Activated B cell treated with CpG ODN at 0.5 μM for 24 hours (primary cell): ENCODE measurements at regions not wholly inside any gene's neighbourhood (a gene's known extent, or its start where the extent isn't known, plus 50 kb on each side); places are given as distances from the start of the nearest gene placed in this dataset.

Source experiments
- ATAC-seq: fragments of 200-7000 bp; cut with Tn5 transposase; one replicate; pipeline ENCODE4 v1.10.0; 2021; ENCODE audit warnings: low read depth, mild to moderate bottlenecking, moderate library complexity
- CTCF ChIA-PET: fragments of 350-600 bp; sonication (Branson Sonifier 250); formaldehyde crosslinking; loops from one replicate; lab custom pipeline; 2021; ENCODE audit warnings: antibody characterized with exemption; lab: Charles Lee
- POLR2A ChIA-PET: fragments of 350-600 bp; sonication (Branson Sonifier 250); formaldehyde crosslinking; loops from one replicate; lab custom pipeline; 2021; ENCODE audit warnings: antibody characterized with exemption; lab: Charles Lee
- DNase-seq: peaks from one replicate; pipeline ENCODE4 v3.0.0; 2022
- H3K27ac Mint-ChIP-seq: one replicate; pipeline ENCODE4 v1.8.0; 2020; ENCODE audit warnings: mixed read lengths
- H3K27me3 Mint-ChIP-seq: one replicate; pipeline ENCODE4 v1.8.0; 2021; ENCODE audit warnings: mixed read lengths
- H3K36me3 Mint-ChIP-seq: one replicate; pipeline ENCODE4 v1.8.0; 2021; ENCODE audit warnings: low read depth, mixed read lengths
- H3K4me1 Mint-ChIP-seq: one replicate; pipeline ENCODE4 v1.8.0; 2021; ENCODE audit warnings: mixed read lengths
- H3K4me3 Mint-ChIP-seq: one replicate; pipeline ENCODE4 v1.8.0; 2020; ENCODE audit warnings: mild to moderate bottlenecking, mixed read lengths
- H3K9me3 Mint-ChIP-seq: one replicate; pipeline ENCODE4 v1.8.0; 2020; ENCODE audit warnings: mixed read lengths
- CTCF ChIP-seq: fragments of 200-600 bp; IDR thresholded peaks from one replicate; pipeline ENCODE4 v1.8.0; 2022; ENCODE audit warnings: antibody characterized with exemption, mild to moderate bottlenecking
- intact Hi-C: fragments of 100-400 bp; cut with micrococcal nuclease; formaldehyde crosslinking; loops from one replicate; pipeline ENCODE4 v1.15.1; 2024

GRCh38 chr4:90051999-90052398 is 75.2 kb upstream of the CCSER1 start:
- Mint-ChIP-seq H3K4me3 (no peak overlapping the region), H3K4me1 (no peaks in the 10 kb centered on the region), H3K9me3 (no peaks in the 10 kb centered on the region), H3K36me3 (no peaks in the 10 kb centered on the region), H3K27ac (no peak overlapping the region), H3K27me3 (no peaks in the 10 kb centered on the region)
- CTCF ChIA-PET: no interaction called here
- no peak for DNase-seq
- intact Hi-C loops: no loop called here
- ATAC-seq: no peak
- no peak for TF ChIP-seq CTCF
- POLR2A ChIA-PET: no interaction called here

DNA sequence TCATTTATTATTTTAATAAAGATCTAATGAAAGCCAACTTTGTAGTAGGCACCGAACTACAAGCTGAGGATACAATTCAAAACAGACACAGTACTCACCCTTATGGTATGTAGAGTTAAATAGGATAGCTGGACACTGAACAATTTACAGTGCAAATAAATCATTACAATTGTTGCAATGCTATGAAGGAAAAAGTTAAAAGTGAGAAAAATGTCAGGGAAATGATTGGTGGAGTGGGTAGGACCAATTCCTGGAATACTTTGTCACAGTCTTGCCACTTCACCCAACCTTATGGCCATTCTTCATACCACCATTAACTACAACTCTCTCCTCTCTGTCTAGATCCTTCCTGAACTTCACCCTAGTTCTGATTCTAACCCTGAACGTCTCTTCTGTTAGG is 70.1 kb upstream of the CCSER1 start:
- no peaks in the 10 kb centered on the region for H3K9me3 Mint-ChIP-seq
- ATAC-seq (no peak), DNase-seq (no peak)
- no peaks in the 10 kb centered on the region for H3K27me3 Mint-ChIP-seq
- intact Hi-C loops: no loop called here
- no peaks in the 10 kb centered on the region for H3K4me1 Mint-ChIP-seq
- no peak overlapping the region for H3K4me3 Mint-ChIP-seq
- POLR2A ChIA-PET: no interaction called here
- H3K36me3 Mint-ChIP-seq: no peaks in the 10 kb centered on the region
- no peak overlapping the region for H3K27ac Mint-ChIP-seq
- no peak for TF ChIP-seq CTCF
- CTCF ChIA-PET: no interaction called here

DNA sequence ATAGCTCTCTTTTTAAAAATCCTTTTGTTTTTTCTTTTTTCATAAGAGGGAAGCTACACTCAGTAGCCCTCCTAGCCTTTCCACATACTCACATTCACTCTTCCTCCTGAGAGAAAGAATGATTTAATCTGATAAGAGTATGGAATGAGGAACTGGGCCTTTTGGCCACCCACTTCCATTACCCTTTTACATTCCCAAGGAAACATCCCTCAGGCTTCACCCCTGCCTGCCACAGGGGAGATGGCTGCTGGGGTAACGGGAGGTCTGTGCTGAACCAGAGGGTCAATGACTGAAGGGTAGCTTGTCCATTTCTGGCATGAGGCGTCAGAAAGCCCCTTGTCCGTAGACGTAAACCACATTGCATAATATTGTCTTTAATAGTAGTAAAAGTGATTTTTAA is 67.2 kb upstream of the CCSER1 start:
- intact Hi-C loops: no loop called here
- DNase-seq (no peak), ATAC-seq (no peak)
- Mint-ChIP-seq H3K27ac (no peak overlapping the region), H3K36me3 (no peaks in the 10 kb centered on the region), H3K9me3 (no peaks in the 10 kb centered on the region), H3K4me1 (no peaks in the 10 kb centered on the region), H3K4me3 (no peak overlapping the region), H3K27me3 (peaks cover 3% of the 10 kb centered on the region)
- no peak for TF ChIP-seq CTCF
- ChIA-PET POLR2A (no interaction called here), CTCF (no interaction called here)

- Mint-ChIP-seq H3K4me1 (no peaks in the 10 kb centered on the region), H3K36me3 (no peaks in the 10 kb centered on the region), H3K4me3 (no peak overlapping the region), H3K27me3 (peaks cover 3% of the 10 kb centered on the region), H3K9me3 (no peaks in the 10 kb centered on the region), H3K27ac (no peak overlapping the region)
- intact Hi-C loops: no loop called here
- ChIA-PET CTCF (no interaction called here), POLR2A (no interaction called here)
- no peak for TF ChIP-seq CTCF
- DNase-seq: no peak
- ATAC-seq: no peak
These were observed 65.3 kb upstream of the CCSER1 start for GRCh38 chr4:90061881-90062280.

DNA sequence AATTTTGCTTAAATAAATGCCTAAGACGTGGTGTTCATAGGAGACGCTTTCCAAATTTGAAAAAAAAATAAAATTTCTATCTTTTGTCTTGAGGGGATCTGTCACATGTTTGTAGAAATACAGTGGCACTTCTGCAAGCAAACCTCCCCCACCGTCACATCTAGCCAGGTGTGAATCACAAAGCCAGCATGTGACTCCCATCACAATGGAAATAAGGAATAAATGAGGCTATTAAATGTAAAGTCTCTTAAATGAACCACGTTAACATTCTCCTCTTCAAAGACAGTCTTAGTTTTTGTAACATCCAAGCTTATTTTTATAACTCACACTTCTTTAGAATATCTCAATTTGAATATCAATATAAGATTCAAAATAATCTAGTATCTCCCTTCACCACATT is 63.0 kb upstream of the CCSER1 start:
- POLR2A ChIA-PET: no interaction called here
- peaks cover 7% of the 10 kb centered on the region for H3K27me3 Mint-ChIP-seq
- H3K27ac Mint-ChIP-seq: no peak overlapping the region
- no peak for TF ChIP-seq CTCF
- no peak overlapping the region for H3K4me3 Mint-ChIP-seq
- CTCF ChIA-PET: no interaction called here
- intact Hi-C loops: no loop called here
- ATAC-seq (no peak), DNase-seq (no peak)
- no peaks in the 10 kb centered on the region for H3K4me1 Mint-ChIP-seq
- H3K36me3 Mint-ChIP-seq: no peaks in the 10 kb centered on the region
- no peaks in the 10 kb centered on the region for H3K9me3 Mint-ChIP-seq
